Upper lobe of left lung (tissue), 4 donors: ENCODE measurements at regions not wholly inside any gene's neighbourhood (a gene's known extent, or its start where the extent isn't known, plus 50 kb on each side); places are given as distances from the start of the nearest gene placed in this dataset.

Source experiments
- CTCF ChIP-seq, 6 experiments: fragments of 450-650 bp in 4 of 6; fragments of 200-600 bp in 2 of 6; sonication (generic) in 2 of 6; IDR thresholded peaks; one replicate each; pipeline ENCODE4 v1.5.1; 2016 to 2019; ENCODE audit warnings: antibody characterized with exemption in 6 of 6
- EP300 ChIP-seq, 4 donors: sonication (generic); formaldehyde crosslinking; IDR thresholded peaks; one replicate each; pipeline ENCODE4 v1.5.1; 2017; ENCODE audit warnings: antibody characterized with exemption in 4 of 4, control low read depth in 2 of 4
- POLR2A ChIP-seq, 4 donors: fragments of 450-650 bp; IDR thresholded peaks; one replicate each; pipeline ENCODE4 v1.5.1; 2016 to 2017; ENCODE audit warnings: antibody characterized with exemption in 4 of 4, mild to moderate bottlenecking in 2 of 4
- POLR2AphosphoS5 ChIP-seq, 2 donors: sonication (generic); formaldehyde crosslinking; IDR thresholded peaks; one replicate each; pipeline ENCODE4 v1.5.1; 2017; ENCODE audit warnings: antibody characterized with exemption in 2 of 2

- TF ChIP-seq CTCF (IDR thresholded peaks at IDR 0.05) (no peak), POLR2AphosphoS5 (IDR thresholded peaks at IDR 0.05) (no peak), POLR2A (IDR thresholded peaks at IDR 0.05) (no peak), EP300 (IDR thresholded peaks at IDR 0.05) (no peak)
These were observed 500.8 kb downstream of the NPIPA7 start for GRCh38 chr16:16879567-16880251.
